Activated B cell treated with CpG ODN at 0.5 μM for 24 hours (primary cell): ENCODE measurements at regions not wholly inside any gene's neighbourhood (a gene's known extent, or its start where the extent isn't known, plus 50 kb on each side); places are given as distances from the start of the nearest gene placed in this dataset.
"Not testable (repeated sequence)": the region's sequence is repeated elsewhere in the genome, so short reads cannot be mapped to it uniquely, and the experiment has no call there.

Experiments
- ATAC-seq: fragments of 200-7000 bp; cut with Tn5 transposase; one replicate; pipeline ENCODE4 v1.10.0; 2021; ENCODE audit warnings: low read depth, mild to moderate bottlenecking, moderate library complexity
- CTCF ChIA-PET: fragments of 350-600 bp; sonication (Branson Sonifier 250); formaldehyde crosslinking; loops from one replicate; lab custom pipeline; 2021; ENCODE audit warnings: antibody characterized with exemption; lab: Charles Lee
- POLR2A ChIA-PET: fragments of 350-600 bp; sonication (Branson Sonifier 250); formaldehyde crosslinking; loops from one replicate; lab custom pipeline; 2021; ENCODE audit warnings: antibody characterized with exemption; lab: Charles Lee
- DNase-seq: peaks from one replicate; pipeline ENCODE4 v3.0.0; 2022
- H3K27ac Mint-ChIP-seq: one replicate; pipeline ENCODE4 v1.8.0; 2020; ENCODE audit warnings: mixed read lengths
- H3K27me3 Mint-ChIP-seq: one replicate; pipeline ENCODE4 v1.8.0; 2021; ENCODE audit warnings: mixed read lengths
- H3K36me3 Mint-ChIP-seq: one replicate; pipeline ENCODE4 v1.8.0; 2021; ENCODE audit warnings: low read depth, mixed read lengths
- H3K4me1 Mint-ChIP-seq: one replicate; pipeline ENCODE4 v1.8.0; 2021; ENCODE audit warnings: mixed read lengths
- H3K4me3 Mint-ChIP-seq: one replicate; pipeline ENCODE4 v1.8.0; 2020; ENCODE audit warnings: mild to moderate bottlenecking, mixed read lengths
- H3K9me3 Mint-ChIP-seq: one replicate; pipeline ENCODE4 v1.8.0; 2020; ENCODE audit warnings: mixed read lengths
- intact Hi-C: fragments of 100-400 bp; cut with micrococcal nuclease; formaldehyde crosslinking; loops from one replicate; pipeline ENCODE4 v1.15.1; 2024
- TF ChIP-seq, protein P1 (sequence below): fragments of 200-600 bp; IDR thresholded peaks from one replicate; pipeline ENCODE4 v1.8.0; 2022; ENCODE audit warnings: antibody characterized with exemption, mild to moderate bottlenecking

GRCh38 chr17:34740565-34741520 is 161.5 kb downstream of the TMEM132E start:
- DNase-seq: no peak
- no peaks in the 10 kb centered on the region for H3K36me3 Mint-ChIP-seq
- no peaks in the 10 kb centered on the region for H3K4me1 Mint-ChIP-seq
- no peak overlapping the region for H3K4me3 Mint-ChIP-seq
- TF ChIP-seq, protein P1, sequence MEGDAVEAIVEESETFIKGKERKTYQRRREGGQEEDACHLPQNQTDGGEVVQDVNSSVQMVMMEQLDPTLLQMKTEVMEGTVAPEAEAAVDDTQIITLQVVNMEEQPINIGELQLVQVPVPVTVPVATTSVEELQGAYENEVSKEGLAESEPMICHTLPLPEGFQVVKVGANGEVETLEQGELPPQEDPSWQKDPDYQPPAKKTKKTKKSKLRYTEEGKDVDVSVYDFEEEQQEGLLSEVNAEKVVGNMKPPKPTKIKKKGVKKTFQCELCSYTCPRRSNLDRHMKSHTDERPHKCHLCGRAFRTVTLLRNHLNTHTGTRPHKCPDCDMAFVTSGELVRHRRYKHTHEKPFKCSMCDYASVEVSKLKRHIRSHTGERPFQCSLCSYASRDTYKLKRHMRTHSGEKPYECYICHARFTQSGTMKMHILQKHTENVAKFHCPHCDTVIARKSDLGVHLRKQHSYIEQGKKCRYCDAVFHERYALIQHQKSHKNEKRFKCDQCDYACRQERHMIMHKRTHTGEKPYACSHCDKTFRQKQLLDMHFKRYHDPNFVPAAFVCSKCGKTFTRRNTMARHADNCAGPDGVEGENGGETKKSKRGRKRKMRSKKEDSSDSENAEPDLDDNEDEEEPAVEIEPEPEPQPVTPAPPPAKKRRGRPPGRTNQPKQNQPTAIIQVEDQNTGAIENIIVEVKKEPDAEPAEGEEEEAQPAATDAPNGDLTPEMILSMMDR: no peak
- CTCF ChIA-PET: no interaction called here
- H3K27ac Mint-ChIP-seq: no peak overlapping the region
- intact Hi-C loops: no loop called here
- peaks cover 6% of the 10 kb centered on the region for H3K27me3 Mint-ChIP-seq
- ATAC-seq: no peak
- POLR2A ChIA-PET: no interaction called here
- H3K9me3 Mint-ChIP-seq: peaks cover 9% of the 10 kb centered on the region

DNA sequence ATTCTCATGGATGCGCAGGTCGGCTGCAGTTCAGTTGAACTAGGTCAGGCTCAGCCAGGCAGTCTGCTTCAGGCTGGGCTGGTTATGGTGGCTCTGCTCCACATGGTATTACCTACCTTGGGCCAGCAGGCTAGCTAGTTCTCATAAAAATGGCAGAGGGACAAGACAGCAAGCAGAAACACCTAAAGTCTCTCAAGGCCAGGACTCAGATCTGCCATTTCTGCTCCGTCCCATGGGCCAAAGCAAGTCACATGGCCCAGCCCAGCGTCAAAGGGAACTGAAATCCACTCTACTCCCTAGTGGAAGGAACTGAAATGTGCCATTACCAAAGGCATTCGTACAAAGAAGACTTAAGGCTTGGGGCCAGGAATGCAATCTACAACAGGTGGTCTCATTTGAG is 160.0 kb downstream of the TMEM132E start:
- TF ChIP-seq, protein P1: no peak

DNA sequence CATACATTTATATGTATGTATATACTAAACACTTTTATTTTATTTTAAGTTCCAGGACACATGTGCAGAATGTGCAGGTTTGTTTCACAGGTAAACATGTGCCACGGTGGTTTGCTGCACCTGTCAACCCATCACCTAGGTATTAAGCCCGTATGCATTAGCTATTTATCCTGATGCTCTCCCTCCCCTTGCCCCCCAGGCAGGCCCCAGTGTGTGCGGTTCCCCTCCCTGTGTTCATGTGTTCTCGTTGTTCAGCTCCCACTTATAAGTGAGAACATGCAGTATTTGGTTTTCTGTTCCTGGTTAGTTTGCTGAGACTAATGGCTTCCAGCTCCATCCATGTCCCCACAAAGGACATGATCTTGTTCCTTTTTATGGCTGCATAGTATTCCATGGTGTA is 158.3 kb downstream of the TMEM132E start:
- H3K4me3 Mint-ChIP-seq, POLR2A ChIA-PET, DNase-seq, CTCF ChIA-PET, H3K27me3 Mint-ChIP-seq, H3K4me1 Mint-ChIP-seq, H3K36me3 Mint-ChIP-seq, H3K9me3 Mint-ChIP-seq, H3K27ac Mint-ChIP-seq, intact Hi-C loops, ATAC-seq: not testable (repeated sequence)

More for the DNA sequence above, 160.0 kb downstream of the TMEM132E start:
- Mint-ChIP-seq H3K4me3 (no peak overlapping the region), H3K4me1 (no peaks in the 10 kb centered on the region), H3K27me3 (peaks cover 9% of the 10 kb centered on the region), H3K27ac (no peak overlapping the region), H3K9me3 (peaks cover 9% of the 10 kb centered on the region), H3K36me3 (no peaks in the 10 kb centered on the region)
- CTCF ChIA-PET: no interaction called here
- no peak for ATAC-seq
- POLR2A ChIA-PET: no interaction called here
- intact Hi-C loops: no loop called here
- DNase-seq: no peak

DNA sequence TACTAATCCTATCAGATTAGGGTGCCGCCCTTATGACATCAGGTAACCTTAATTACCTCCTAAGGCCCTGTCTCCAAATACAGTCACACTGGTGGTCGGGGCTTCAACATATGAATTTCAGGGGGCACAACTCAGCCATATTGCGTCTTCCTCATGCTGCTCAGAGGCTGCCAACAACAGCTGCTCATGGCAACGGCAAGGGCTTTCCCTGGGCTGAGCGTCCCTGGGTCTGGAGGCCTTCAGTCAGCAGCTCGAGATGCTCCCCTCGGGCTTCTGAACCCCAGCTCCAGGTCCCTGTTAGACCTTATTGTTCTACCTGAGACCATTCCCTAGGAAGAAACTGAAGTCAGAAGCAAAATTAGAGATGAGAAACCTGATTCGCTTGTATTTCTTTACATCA is 157.2 kb downstream of the TMEM132E start:
- intact Hi-C loops: no loop called here
- no peaks in the 10 kb centered on the region for H3K4me1 Mint-ChIP-seq
- ChIA-PET POLR2A (no interaction called here), CTCF (no interaction called here)
- peaks cover 11% of the 10 kb centered on the region for H3K27me3 Mint-ChIP-seq
- no peak overlapping the region for H3K4me3 Mint-ChIP-seq
- DNase-seq (no peak), ATAC-seq (no peak)
- TF ChIP-seq, protein P1: no peak
- H3K36me3 Mint-ChIP-seq: no peaks in the 10 kb centered on the region
- peaks cover 9% of the 10 kb centered on the region for H3K9me3 Mint-ChIP-seq
- H3K27ac Mint-ChIP-seq: no peak overlapping the region

GRCh38 chr17:34733333-34733732 is 154.0 kb downstream of the TMEM132E start:
- peaks cover 10% of the 10 kb centered on the region for H3K9me3 Mint-ChIP-seq
- no peaks in the 10 kb centered on the region for H3K36me3 Mint-ChIP-seq
- TF ChIP-seq, protein P1: no peak
- CTCF ChIA-PET: no interaction called here
- intact Hi-C loops: no loop called here
- no peak overlapping the region for H3K27ac Mint-ChIP-seq
- H3K4me3 Mint-ChIP-seq: no peak overlapping the region
- POLR2A ChIA-PET: no interaction called here
- ATAC-seq (no peak), DNase-seq (no peak)
- H3K27me3 Mint-ChIP-seq: peaks cover 13% of the 10 kb centered on the region
- H3K4me1 Mint-ChIP-seq: no peaks in the 10 kb centered on the region
